Ovary (tissue), 1 donor: ENCODE measurements at regions not wholly inside any gene's neighbourhood (a gene's known extent, or its start where the extent isn't known, plus 50 kb on each side); places are given as distances from the start of the nearest gene placed in this dataset. TPM values are rescaled to one million over a fixed set of nuclear protein-coding genes. Genes with fewer than 3 reads are reported as not detected.

Source experiments
- small RNA-seq: library from RNA; depleted of rRNA; stranded (forward); fragments of <200 nt; gene quantifications from one replicate; pipeline ENCODE3, GENCODE V24; 2016

Small RNA genes lying in the stretch of these regions (small RNA-seq; reads per million reads assigned to genes)
- not detected for gene AC112187.2
